Endothelial cell of umbilical vein (primary cell): ENCODE measurements at regions not wholly inside any gene's neighbourhood (a gene's known extent, or its start where the extent isn't known, plus 50 kb on each side); places are given as distances from the start of the nearest gene placed in this dataset.
A peak's percentile ranks its signal among the peaks of the same experiment; 100 is the strongest.

Experiments
- BruUV-seq: library from RNA; stranded (reverse); fragments of 400-500 nt; replicated peaks from 2 replicates; lab custom pipeline; 2021; lab: Mats Ljungman, UMichigan
- CTCF ChIA-PET: fragments of 300-600, 350-600 bp; sonication (Branson Sonifier 250); formaldehyde crosslinking; loops from one replicate; lab custom pipeline; 2021; ENCODE audit warnings: antibody characterized with exemption, inconsistent platforms; lab: Charles Lee
- POLR2A ChIA-PET: fragments of 300-600, 350-600 bp; sonication (Branson Sonifier 250); formaldehyde crosslinking; loops from one replicate; lab custom pipeline; 2021; ENCODE audit warnings: antibody characterized with exemption, inconsistent platforms; lab: Charles Lee
- DNase-seq: peaks from one replicate; pipeline ENCODE4 v3.0.0-alpha.2; 2011; ENCODE audit warnings: low read depth, low spot score
- FAIRE-seq: peaks from 2 replicates; lab custom pipeline; 2011; peaks lifted over from hg19 to GRCh38; lab: Jason Lieb, UNC
- H2AFZ ChIP-seq: 2 replicates; pipeline ENCODE4 v1.6.0; 2012; ENCODE audit warnings: low read depth, low read length, control low read depth, inconsistent platforms
- H3K27ac ChIP-seq: 2 replicates; pipeline ENCODE4 v1.5.1; 2011; ENCODE audit warnings: low read depth, mild to moderate bottlenecking, control low read depth, low read length, moderate library complexity; ENCODE audit not compliant: insufficient read depth
- H3K27me3 ChIP-seq, 2 experiments: 2 replicates each; pipeline versions ENCODE4 v1.6.0 to v1.6.1; 2011; ENCODE audit warnings: low read length in 2 of 2, mixed read lengths in 1 of 2; ENCODE audit not compliant: control insufficient read depth in 2 of 2, insufficient read depth in 2 of 2
- H3K36me3 ChIP-seq, 2 experiments: 2 replicates in 1 of 2; 3 replicates in 1 of 2; pipeline ENCODE4 v1.5.1; 2011; ENCODE audit warnings: low read length in 2 of 2, mild to moderate bottlenecking in 1 of 2, moderate library complexity in 1 of 2; ENCODE audit not compliant: control insufficient read depth in 2 of 2, insufficient read depth in 2 of 2; ENCODE audit errors: extremely low read depth in 1 of 2
- H3K4me1 ChIP-seq: 3 replicates; pipeline ENCODE4 v1.5.1; 2011; ENCODE audit warnings: mild to moderate bottlenecking, low read length; ENCODE audit not compliant: control insufficient read depth, insufficient read depth; ENCODE audit errors: extremely low read depth
- H3K4me2 ChIP-seq: 2 replicates; pipeline ENCODE4 v1.6.1; 2011; ENCODE audit warnings: low read length, control low read depth, mixed read lengths; ENCODE audit not compliant: insufficient read depth
- H3K4me3 ChIP-seq, 3 experiments: fragments of 200-600 bp in 1 of 3; sonication (generic), shearing (Covaris generic) in 1 of 3; replicated peaks in 1 of 3; 2 replicates each; pipeline ENCODE4 v1.5.1; 2011 to 2016; ENCODE audit warnings: control low read depth in 3 of 3, low read length in 3 of 3, mild to moderate bottlenecking in 2 of 3, inconsistent platforms in 1 of 3, low read depth in 1 of 3, moderate library complexity in 1 of 3; ENCODE audit not compliant: insufficient read depth in 1 of 3
- H3K79me2 ChIP-seq: 2 replicates; pipeline ENCODE4 v1.6.0; 2012; ENCODE audit warnings: low read length, inconsistent platforms; ENCODE audit not compliant: control insufficient read depth, insufficient read depth
- H3K9ac ChIP-seq: replicated peaks from 2 replicates; pipeline ENCODE3; 2011; ENCODE audit warnings: low read length, control low read depth; ENCODE audit not compliant: insufficient read depth; ENCODE audit errors: extremely low read depth
- H3K9me1 ChIP-seq: replicated peaks from 3 replicates; pipeline ENCODE4 v1.6.0; 2011; ENCODE audit warnings: mild to moderate bottlenecking, low read length; ENCODE audit not compliant: control insufficient read depth, insufficient read depth; ENCODE audit errors: extremely low read depth
- H3K9me3 ChIP-seq: replicated peaks from 2 replicates; pipeline ENCODE4 v1.5.1; 2012; ENCODE audit warnings: low read length, inconsistent platforms; ENCODE audit not compliant: control insufficient read depth, insufficient read depth
- H4K20me1 ChIP-seq: replicated peaks from 2 replicates; pipeline ENCODE3; 2011; ENCODE audit warnings: mild to moderate bottlenecking, low read length; ENCODE audit not compliant: control insufficient read depth, insufficient read depth; ENCODE audit errors: extremely low read depth
- CTCF ChIP-seq, 2 donors: IDR thresholded peaks; 1 replicate in 1 of 2; 2 replicates in 1 of 2; pipeline ENCODE4 v1.5.1; 2011; ENCODE audit warnings: low read length in 2 of 2, mild to moderate bottlenecking in 2 of 2, moderate library complexity in 2 of 2, control low read depth in 1 of 2, inconsistent platforms in 1 of 2, low read depth in 1 of 2; ENCODE audit not compliant: insufficient read depth in 1 of 2; ENCODE audit errors: extremely low read depth in 1 of 2
- EZH2 ChIP-seq: IDR thresholded peaks from 2 replicates; pipeline ENCODE4 v1.6.1; 2012; ENCODE audit warnings: borderline replicate concordance, low read depth, mild to moderate bottlenecking, moderate library complexity, low read length, inconsistent platforms; ENCODE audit not compliant: severe bottlenecking
- FOS ChIP-seq: IDR thresholded peaks from 2 replicates; pipeline ENCODE4 v1.6.1; 2011; ENCODE audit warnings: mild to moderate bottlenecking, low read length, moderate library complexity, borderline replicate concordance; ENCODE audit not compliant: insufficient read depth
- GATA2 ChIP-seq: IDR thresholded peaks from 2 replicates; pipeline ENCODE4 v1.7.0; 2011; ENCODE audit warnings: low read depth, mild to moderate bottlenecking, moderate library complexity, mixed read lengths, low read length; ENCODE audit not compliant: insufficient read length, insufficient read depth
- JUN ChIP-seq: IDR thresholded peaks from 2 replicates; pipeline ENCODE4 v1.6.1; 2011; ENCODE audit warnings: borderline replicate concordance, low read depth; ENCODE audit not compliant: insufficient read length, insufficient read depth
- MYC ChIP-seq: IDR thresholded peaks from one replicate; pipeline ENCODE4 v1.6.1; 2011; ENCODE audit warnings: mild to moderate bottlenecking, low read depth, low read length
- dilution Hi-C: fragments of 300-500 bp; cut with MboI; formaldehyde crosslinking; loops from one replicate; pipeline ENCODE4 v1.15.0; 2019; ENCODE audit warnings: low sequenced_read_pairs; ENCODE audit not compliant: extremely low pct_ligation_motif_present
- intact Hi-C: fragments of 100-400 bp; cut with micrococcal nuclease; formaldehyde crosslinking; loops from one replicate; pipeline ENCODE4 v1.10.0; 2022
- TF ChIP-seq, protein P1 (sequence below): IDR thresholded peaks from 2 replicates; pipeline ENCODE4 v1.6.1; 2011; ENCODE audit not compliant: insufficient read depth, insufficient read length

DNA sequence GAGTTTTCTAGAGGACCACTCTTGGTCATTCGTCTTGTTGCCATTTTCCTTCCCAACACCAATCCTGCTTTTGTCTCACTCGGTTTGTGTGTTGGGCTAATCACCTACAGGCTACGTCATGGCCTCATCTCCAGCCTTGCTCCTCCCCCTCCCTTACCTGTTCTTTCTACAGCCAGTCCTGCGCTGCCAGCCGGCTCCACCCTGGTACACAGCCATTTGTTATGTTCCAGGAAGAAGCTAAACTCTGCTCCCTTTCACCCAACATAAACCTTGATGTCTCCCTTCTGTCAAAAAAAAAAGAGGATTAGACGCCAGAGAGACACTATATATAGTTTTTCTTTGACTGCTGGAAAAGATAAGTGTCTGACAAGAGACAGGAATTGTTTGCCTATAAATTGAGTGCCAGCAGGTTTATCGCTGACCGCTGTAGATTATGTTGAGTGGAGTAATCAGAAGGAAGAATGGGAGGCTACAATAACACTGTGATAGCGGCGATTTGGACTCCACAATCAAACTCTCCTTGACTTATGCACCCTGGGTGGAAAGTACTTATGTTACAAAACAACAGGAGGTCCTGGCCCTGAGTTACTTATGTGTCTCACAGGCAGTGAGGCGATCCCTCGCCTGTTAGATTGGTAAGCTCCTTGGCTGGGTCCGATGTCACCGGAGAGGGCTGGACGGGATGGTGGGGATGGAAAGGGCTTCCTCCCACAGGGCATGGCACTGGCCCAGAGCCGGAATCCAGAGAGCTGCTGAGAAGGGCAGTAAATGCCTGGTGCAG is 171.3 kb upstream of the BMPER start:
- no peak overlapping the region for H3K4me3 ChIP-seq
- peak; percentile 82 for DNase-seq
- H3K9me3 ChIP-seq, result no peaks in the 10 kb centered on the region
- intact Hi-C loops, result no loop called here
- peak overlapping the region; percentile 8 for H3K4me2 ChIP-seq
- no peak overlapping the region for H3K9ac ChIP-seq
- CTCF ChIA-PET, result no interaction called here
- POLR2A ChIA-PET, result no interaction called here
- peak overlapping the region; percentile 13 for H2AFZ ChIP-seq
- no peaks in the 10 kb centered on the region for H3K27me3 ChIP-seq
- H3K9me1 ChIP-seq, result no peaks in the 10 kb centered on the region
- H3K79me2 ChIP-seq, result no peaks in the 10 kb centered on the region
- H3K27ac ChIP-seq, result no peak overlapping the region
- H3K4me1 ChIP-seq, result peaks cover 24% of the 10 kb centered on the region
- peak; percentile 4 for FAIRE-seq
- dilution Hi-C loops, result no loop called here
- H4K20me1 ChIP-seq, result no peaks in the 10 kb centered on the region
- BruUV-seq, result no TSS peak
- TF ChIP-seq, protein P1, sequence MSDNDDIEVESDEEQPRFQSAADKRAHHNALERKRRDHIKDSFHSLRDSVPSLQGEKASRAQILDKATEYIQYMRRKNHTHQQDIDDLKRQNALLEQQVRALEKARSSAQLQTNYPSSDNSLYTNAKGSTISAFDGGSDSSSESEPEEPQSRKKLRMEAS, result no peak
- no peak for TF ChIP-seq MYC
- no peak for TF ChIP-seq FOS
- no peak for TF ChIP-seq GATA2
- TF ChIP-seq JUN, result no peak
- no peak for TF ChIP-seq EZH2
- no peak for TF ChIP-seq CTCF (IDR thresholded peaks at IDR 0.05; ENCODE audit: extremely low read depth in 1 of 2, insufficient read depth in 1 of 2, low read depth in 1 of 2, low read length in 2 of 2)
- no peaks in the 10 kb centered on the region for H3K36me3 ChIP-seq
